A172 (cell line): ENCODE measurements at regions not wholly inside any gene's neighbourhood (a gene's known extent, or its start where the extent isn't known, plus 50 kb on each side); places are given as distances from the start of the nearest gene placed in this dataset.

Experiments used
- DNase-seq: peaks from one replicate; pipeline ENCODE4 v3.0.0-alpha.2; 2015; ENCODE audit warnings: low spot score

- no peak for DNase-seq
Measured at GRCh38 chr2:60052601-60053000, 500.9 kb downstream of the BCL11A start.

GRCh38 chr2:60051991-60052390 lies 501.5 kb downstream of the BCL11A start:
- DNase-seq: no peak

GRCh38 chr2:60047944-60048525 lies 505.4 kb downstream of the BCL11A start:
- no peak for DNase-seq

GRCh38 chr2:60047347-60047746 lies 506.1 kb downstream of the BCL11A start:
- DNase-seq: no peak

GRCh38 chr2:60046529-60046928 lies 506.9 kb downstream of the BCL11A start:
- DNase-seq: no peak

- no peak for DNase-seq
Measured at GRCh38 chr2:60045456-60045855, 508.0 kb downstream of the BCL11A start.

GRCh38 chr2:60044484-60044883 lies 509.0 kb downstream of the BCL11A start:
- no peak for DNase-seq

- no peak for DNase-seq
Measured at GRCh38 chr2:60042023-60042422, 511.4 kb downstream of the BCL11A start.

GRCh38 chr2:60033325-60033724 lies 520.1 kb downstream of the BCL11A start:
- DNase-seq: no peak

GRCh38 chr2:60029566-60029883 lies 523.9 kb downstream of the BCL11A start:
- DNase-seq: no peak

GRCh38 chr2:60028849-60029565 lies 524.4 kb downstream of the BCL11A start:
- no peak for DNase-seq

GRCh38 chr2:60025496-60025895 lies 528.0 kb downstream of the BCL11A start:
- DNase-seq: no peak

GRCh38 chr2:60023256-60023985 lies 530.0 kb downstream of the BCL11A start:
- DNase-seq: no peak

GRCh38 chr2:60007671-60008070 lies 545.8 kb downstream of the BCL11A start:
- no peak for DNase-seq

- DNase-seq: no peak
Measured at GRCh38 chr2:60003076-60003475, 550.4 kb downstream of the BCL11A start.

GRCh38 chr2:60002183-60002867 lies 551.1 kb downstream of the BCL11A start:
- no peak for DNase-seq

GRCh38 chr2:60000686-60001085 lies 552.8 kb downstream of the BCL11A start:
- DNase-seq: no peak

- DNase-seq: no peak
Measured at GRCh38 chr2:59998324-59998723, 555.1 kb downstream of the BCL11A start.

GRCh38 chr2:59997371-59997770 lies 556.1 kb downstream of the BCL11A start:
- DNase-seq: no peak

GRCh38 chr2:59996855-59997254 lies 556.6 kb downstream of the BCL11A start:
- no peak for DNase-seq

- no peak for DNase-seq
Measured at GRCh38 chr2:59993726-59994125, 559.7 kb downstream of the BCL11A start.

- DNase-seq: no peak
Measured at GRCh38 chr2:59988341-59988740, 565.1 kb downstream of the BCL11A start.

GRCh38 chr2:59986511-59986910 lies 566.9 kb downstream of the BCL11A start:
- no peak for DNase-seq
